ENCODE measurements at regions not wholly inside any gene's neighbourhood (a gene's known extent, or its start where the extent isn't known, plus 50 kb on each side); places are given as distances from the start of the nearest gene placed in this dataset.

- no peak for TF ChIP-seq TAF1 (IDR thresholded peaks at IDR 0.05; ENCODE audit: borderline replicate concordance, insufficient read depth, low read length)
- TF ChIP-seq FOXP2 (optimal IDR thresholded peaks at IDR 0.05; ENCODE audit: borderline replicate concordance, extremely low read depth, extremely low read length, insufficient read depth): no peak
- TF ChIP-seq REST (IDR thresholded peaks at IDR 0.05; ENCODE audit: insufficient read depth in 1 of 2, low read depth in 2 of 2, low read length in 2 of 2): no peak
Observed at GRCh38 chr5:4572311-4573100, 567.6 kb upstream of the ADAMTS16 start.

- TF ChIP-seq TAF1 (IDR thresholded peaks at IDR 0.05; ENCODE audit: borderline replicate concordance, insufficient read depth, low read length) (no peak), REST (IDR thresholded peaks at IDR 0.05; ENCODE audit: insufficient read depth in 1 of 2, low read depth in 2 of 2, low read length in 2 of 2) (no peak), FOXP2 (optimal IDR thresholded peaks at IDR 0.05; ENCODE audit: borderline replicate concordance, extremely low read depth, extremely low read length, insufficient read depth) (no peak), POLR2AphosphoS5 (IDR thresholded peaks at IDR 0.05; ENCODE audit: low read depth, low read length) (no peak), SIN3A (IDR thresholded peaks at IDR 0.05; ENCODE audit: borderline replicate concordance, insufficient read depth, low read length) (no peak)
Observed at GRCh38 chr5:4575608-4576007, 564.5 kb upstream of the ADAMTS16 start.

- TF ChIP-seq FOXP2 (optimal IDR thresholded peaks at IDR 0.05; ENCODE audit: borderline replicate concordance, extremely low read depth, extremely low read length, insufficient read depth) (no peak), REST (IDR thresholded peaks at IDR 0.05; ENCODE audit: insufficient read depth in 1 of 2, low read depth in 2 of 2, low read length in 2 of 2) (no peak), TAF1 (IDR thresholded peaks at IDR 0.05; ENCODE audit: borderline replicate concordance, insufficient read depth, low read length) (peak; percentile 60; the same call in 1 of the 2 replicates), POLR2AphosphoS5 (IDR thresholded peaks at IDR 0.05; ENCODE audit: low read depth, low read length) (peak; percentile 64), SIN3A (IDR thresholded peaks at IDR 0.05; ENCODE audit: borderline replicate concordance, insufficient read depth, low read length) (no peak)
Observed at GRCh38 chr5:4576161-4576748, 563.9 kb upstream of the ADAMTS16 start.

GRCh38 chr5:4576908-4577307, 563.2 kb upstream of the ADAMTS16 start:
- TF ChIP-seq TAF1 (IDR thresholded peaks at IDR 0.05; ENCODE audit: borderline replicate concordance, insufficient read depth, low read length): no peak
- peak; percentile 73 for TF ChIP-seq FOXP2 (optimal IDR thresholded peaks at IDR 0.05; ENCODE audit: borderline replicate concordance, extremely low read depth, extremely low read length, insufficient read depth)
- TF ChIP-seq SIN3A (IDR thresholded peaks at IDR 0.05; ENCODE audit: borderline replicate concordance, insufficient read depth, low read length): 0 out of 2 replicates have a peak, but pooled peaks have one; percentile 38

- TF ChIP-seq REST (IDR thresholded peaks at IDR 0.05; ENCODE audit: insufficient read depth in 1 of 2, low read depth in 2 of 2, low read length in 2 of 2): no peak
- TF ChIP-seq SIN3A (IDR thresholded peaks at IDR 0.05; ENCODE audit: borderline replicate concordance, insufficient read depth, low read length): no peak
- TF ChIP-seq TAF1 (IDR thresholded peaks at IDR 0.05; ENCODE audit: borderline replicate concordance, insufficient read depth, low read length): no peak
- TF ChIP-seq FOXP2 (optimal IDR thresholded peaks at IDR 0.05; ENCODE audit: borderline replicate concordance, extremely low read depth, extremely low read length, insufficient read depth): no peak
- no peak for TF ChIP-seq POLR2AphosphoS5 (IDR thresholded peaks at IDR 0.05; ENCODE audit: low read depth, low read length)
Observed at GRCh38 chr5:4579679-4580078, 560.5 kb upstream of the ADAMTS16 start.

All from PFSK-1 (cell line).